Nephron progenitor cell (in vitro differentiated cells): ENCODE measurements at regions not wholly inside any gene's neighbourhood (a gene's known extent, or its start where the extent isn't known, plus 50 kb on each side); places are given as distances from the start of the nearest gene placed in this dataset.
A peak's percentile ranks its signal among the peaks of the same experiment; 100 is the strongest.

Source experiments
- DNase-seq: peaks from one replicate; pipeline ENCODE4 v3.0.0; 2021
- H3K27ac Mint-ChIP-seq: 2 replicates; pipeline ENCODE4 v1.8.0; 2021; ENCODE audit warnings: mild to moderate bottlenecking, moderate library complexity, mixed read lengths
- H3K27me3 Mint-ChIP-seq: 2 replicates; pipeline ENCODE4 v1.8.0; 2021; ENCODE audit warnings: mild to moderate bottlenecking, low read depth, mixed read lengths; ENCODE audit not compliant: poor library complexity
- H3K36me3 Mint-ChIP-seq: 2 replicates; pipeline ENCODE4 v1.8.0; 2021; ENCODE audit warnings: low read depth, mixed read lengths
- H3K4me1 Mint-ChIP-seq: 2 replicates; pipeline ENCODE4 v1.8.0; 2021; ENCODE audit warnings: mixed read lengths
- H3K4me3 Mint-ChIP-seq: 2 replicates; pipeline ENCODE4 v1.8.0; 2021; ENCODE audit warnings: mild to moderate bottlenecking, moderate library complexity, mixed read lengths
- H3K9me3 Mint-ChIP-seq: 2 replicates; pipeline ENCODE4 v1.8.0; 2021; ENCODE audit warnings: mild to moderate bottlenecking, moderate library complexity, mixed read lengths
- CTCF ChIP-seq: fragments of 200-600 bp; sonication (generic); IDR thresholded peaks from 2 replicates; pipeline ENCODE4 v1.5.0; 2021; ENCODE audit warnings: antibody characterized with exemption

GRCh38 chr2:183390109-183390508 lies 265.9 kb downstream of the NUP35 start:
- no peaks in the 10 kb centered on the region for H3K36me3 Mint-ChIP-seq
- H3K27me3 Mint-ChIP-seq, result peaks cover 4% of the 10 kb centered on the region
- peaks cover 26% of the 10 kb centered on the region for H3K9me3 Mint-ChIP-seq
- H3K4me1 Mint-ChIP-seq, result no peaks in the 10 kb centered on the region
- no peak overlapping the region for H3K27ac Mint-ChIP-seq
- no peak overlapping the region for H3K4me3 Mint-ChIP-seq
- TF ChIP-seq CTCF, result no peak
- no peak for DNase-seq

- Mint-ChIP-seq H3K4me1 (no peaks in the 10 kb centered on the region), H3K27ac (no peak overlapping the region), H3K27me3 (no peaks in the 10 kb centered on the region), H3K4me3 (no peak overlapping the region), H3K9me3 (peaks cover 4% of the 10 kb centered on the region), H3K36me3 (no peaks in the 10 kb centered on the region)
- DNase-seq, result no peak
- no peak for TF ChIP-seq CTCF
Observed at GRCh38 chr2:183404392-183404791, 280.1 kb downstream of the NUP35 start.

GRCh38 chr2:183408562-183408961 lies 284.3 kb downstream of the NUP35 start:
- no peaks in the 10 kb centered on the region for H3K36me3 Mint-ChIP-seq
- H3K9me3 Mint-ChIP-seq, result peaks cover 4% of the 10 kb centered on the region
- no peaks in the 10 kb centered on the region for H3K4me1 Mint-ChIP-seq
- TF ChIP-seq CTCF, result no peak
- no peak for DNase-seq
- no peak overlapping the region for H3K27ac Mint-ChIP-seq
- H3K27me3 Mint-ChIP-seq, result no peaks in the 10 kb centered on the region
- no peak overlapping the region for H3K4me3 Mint-ChIP-seq

- Mint-ChIP-seq H3K27ac (no peak overlapping the region), H3K27me3 (no peaks in the 10 kb centered on the region), H3K36me3 (no peaks in the 10 kb centered on the region), H3K4me1 (no peaks in the 10 kb centered on the region), H3K9me3 (no peaks in the 10 kb centered on the region), H3K4me3 (no peak overlapping the region)
- no peak for DNase-seq
- TF ChIP-seq CTCF, result no peak
Observed at GRCh38 chr2:183409662-183410061, 285.4 kb downstream of the NUP35 start.

- Mint-ChIP-seq H3K9me3 (no peaks in the 10 kb centered on the region), H3K36me3 (no peaks in the 10 kb centered on the region), H3K27me3 (no peaks in the 10 kb centered on the region), H3K4me1 (peaks cover 5% of the 10 kb centered on the region), H3K27ac (peak overlapping the region; percentile 49), H3K4me3 (no peak overlapping the region)
- TF ChIP-seq CTCF, result no peak
- DNase-seq, result no peak
Observed at GRCh38 chr2:183416753-183417152, 292.5 kb downstream of the NUP35 start.

GRCh38 chr2:183426825-183427224 lies 302.6 kb downstream of the NUP35 start:
- no peak for DNase-seq
- H3K36me3 Mint-ChIP-seq, result no peaks in the 10 kb centered on the region
- no peaks in the 10 kb centered on the region for H3K9me3 Mint-ChIP-seq
- H3K4me3 Mint-ChIP-seq, result no peak overlapping the region
- TF ChIP-seq CTCF, result no peak
- H3K4me1 Mint-ChIP-seq, result no peaks in the 10 kb centered on the region
- H3K27ac Mint-ChIP-seq, result no peak overlapping the region
- H3K27me3 Mint-ChIP-seq, result peaks cover 8% of the 10 kb centered on the region
